ENCODE measurements at regions not wholly inside any gene's neighbourhood (a gene's known extent, or its start where the extent isn't known, plus 50 kb on each side); places are given as distances from the start of the nearest gene placed in this dataset.

DNA sequence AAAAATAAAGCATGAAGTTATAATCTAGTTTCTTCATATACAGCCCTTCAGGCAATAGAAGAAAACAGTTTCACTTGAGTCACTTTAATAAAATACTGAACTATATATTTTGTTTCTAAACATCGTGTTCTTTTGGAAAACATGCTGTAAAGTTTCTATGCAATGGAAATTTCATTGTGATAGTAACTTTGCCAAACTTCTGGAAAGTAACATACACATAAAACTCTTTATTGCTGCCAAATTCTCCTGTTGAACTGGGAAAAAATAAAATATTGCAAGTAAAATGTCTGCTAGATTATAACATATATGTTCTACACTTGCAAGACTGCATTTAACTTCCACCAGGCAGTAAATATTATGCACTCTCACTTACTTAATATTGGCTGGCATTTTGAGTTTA is 635.4 kb downstream of the SPRY1 start:
- Histone ChIP-seq H3K4me1 (replicated peaks in 1 of 2) (no peaks in the 10 kb centered on the region), H3K4me3 (no peak overlapping the region), H3K27ac (no peak overlapping the region)
- in situ Hi-C loops (cut with MboI; ENCODE audit: low pct_unique_long_range_greater_than_20kb in 2 of 9, low sequenced_read_pairs in 9 of 9, unreplicated experiment in 9 of 9): no loop called here
- ATAC-seq (replicated peaks in 6 of 8): no peak
- WGBS, 10 experiments: 0 to 92% (median 82%) methylated on average over 1 of the region's 1 CpG; no CpG with 5 or more reads in 3 of the 10 experiments

DNA sequence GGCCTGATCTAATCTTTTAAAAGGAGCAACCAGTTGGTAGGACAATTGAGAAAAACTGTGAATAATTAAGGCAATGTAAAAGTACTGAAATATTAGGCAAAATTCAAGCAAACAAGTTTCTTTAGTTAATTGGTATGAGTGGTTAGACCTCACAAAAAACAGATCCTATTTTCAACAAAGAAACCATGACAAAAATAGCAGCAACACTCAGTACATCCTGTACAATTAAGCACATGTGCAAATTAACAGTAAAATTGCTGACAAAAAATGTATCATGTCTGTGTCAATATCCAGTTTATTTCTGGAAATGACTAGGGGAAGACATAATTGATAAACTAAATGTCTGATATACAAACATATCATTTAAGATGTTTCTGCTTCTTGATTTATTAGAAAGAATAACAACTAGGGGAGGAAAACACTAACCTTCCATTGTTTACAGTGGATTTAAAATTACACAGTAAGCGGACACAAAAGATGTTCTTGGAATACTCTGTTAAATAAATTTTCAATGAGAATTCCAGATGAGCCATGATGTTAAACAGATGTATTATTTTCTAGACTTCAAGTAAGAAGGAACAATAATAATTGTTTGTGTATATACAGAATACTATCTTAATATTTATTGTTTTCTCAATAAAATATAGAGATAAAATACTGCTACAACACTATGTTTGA is 638.9 kb downstream of the SPRY1 start:
- no peak for ATAC-seq (replicated peaks in 6 of 8)
- H3K4me1 ChIP-seq (replicated peaks in 1 of 2): no peaks in the 10 kb centered on the region
- no peak overlapping the region for H3K4me3 ChIP-seq
- WGBS, 10 experiments: 50 to 100% (median 95%) methylated on average over 1 of the region's 1 CpG
- in situ Hi-C loops (cut with MboI; ENCODE audit: low pct_unique_long_range_greater_than_20kb in 2 of 9, low sequenced_read_pairs in 9 of 9, unreplicated experiment in 9 of 9): no loop called here
- no peak overlapping the region for H3K27ac ChIP-seq

DNA sequence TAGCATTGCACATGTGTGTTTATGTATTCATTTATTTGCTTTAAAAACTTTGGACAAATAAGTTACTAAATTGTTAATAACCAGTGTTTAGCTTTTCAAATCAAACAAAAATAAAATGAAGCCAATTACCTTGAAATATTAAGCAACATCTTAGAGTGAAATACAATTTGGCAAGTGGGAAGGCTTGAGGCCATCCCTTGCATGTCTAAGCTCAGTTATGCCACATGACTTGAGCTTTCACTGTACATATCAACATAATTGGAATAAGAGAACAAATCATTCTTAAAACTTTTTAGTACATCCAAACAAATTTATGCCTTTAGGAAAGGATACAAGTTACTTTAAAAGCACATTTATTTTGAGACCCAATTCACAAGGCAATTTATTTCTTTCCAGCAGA is 640.6 kb downstream of the SPRY1 start:
- ATAC-seq (replicated peaks in 6 of 8): peak in 2 of 8 experiments; percentile 22 to 29
- Histone ChIP-seq H3K4me1 (replicated peaks in 1 of 2) (no peaks in the 10 kb centered on the region), H3K4me3 (no peak overlapping the region), H3K27ac (no peak overlapping the region)
- in situ Hi-C loops (cut with MboI; ENCODE audit: low pct_unique_long_range_greater_than_20kb in 2 of 9, low sequenced_read_pairs in 9 of 9, unreplicated experiment in 9 of 9): no loop called here

DNA sequence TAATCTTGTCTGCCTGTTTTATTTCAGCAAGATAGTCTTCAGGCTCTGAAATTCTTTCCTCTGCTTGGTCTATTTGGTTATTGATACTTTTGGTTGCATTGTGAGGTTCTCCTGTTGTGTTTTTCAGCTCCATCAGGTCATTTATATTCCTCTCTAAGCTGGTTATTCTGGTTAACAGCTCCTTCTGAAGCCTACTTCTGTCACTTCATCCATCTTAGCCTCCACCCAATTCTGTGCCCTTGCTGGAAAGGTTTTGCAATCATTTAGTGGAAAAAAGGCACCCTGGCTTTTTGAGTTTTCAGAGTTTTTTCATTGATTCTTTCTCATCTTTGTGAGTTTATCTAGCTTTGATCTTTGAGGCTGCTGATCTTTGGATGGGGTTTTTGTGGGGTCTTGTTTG is 647.7 kb downstream of the SPRY1 start:
- in situ Hi-C loops (cut with MboI; ENCODE audit: low pct_unique_long_range_greater_than_20kb in 2 of 9, low sequenced_read_pairs in 9 of 9, unreplicated experiment in 9 of 9): no loop called here
- no peak for ATAC-seq (replicated peaks in 6 of 8)
- no peak overlapping the region for H3K4me3 ChIP-seq
- no peaks in the 10 kb centered on the region for H3K4me1 ChIP-seq (replicated peaks in 1 of 2)
- H3K27ac ChIP-seq: no peak overlapping the region

DNA sequence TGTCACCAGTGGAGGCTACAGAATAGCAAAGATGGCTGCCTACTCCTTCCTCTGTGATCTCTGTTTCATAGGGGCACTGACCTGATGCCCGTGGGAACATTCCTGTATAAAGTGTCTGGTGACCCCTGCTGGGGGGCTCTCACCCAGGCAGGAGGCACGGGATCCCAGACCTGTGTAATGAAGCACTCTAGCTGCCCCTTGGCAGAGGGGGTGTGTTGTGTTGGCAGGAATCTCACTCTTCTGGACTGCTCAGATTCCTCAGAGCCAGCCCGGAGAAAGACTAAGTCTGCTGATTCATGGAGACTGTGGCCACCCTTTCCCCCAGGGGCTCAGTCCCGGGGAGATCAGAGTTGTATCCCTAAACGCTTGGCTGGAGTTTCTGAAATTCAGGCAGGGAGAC is 648.3 kb downstream of the SPRY1 start:
- Histone ChIP-seq H3K27ac (no peak overlapping the region), H3K4me3 (no peak overlapping the region), H3K4me1 (replicated peaks in 1 of 2) (no peaks in the 10 kb centered on the region)
- ATAC-seq (replicated peaks in 6 of 8): no peak
- in situ Hi-C loops (cut with MboI; ENCODE audit: low pct_unique_long_range_greater_than_20kb in 2 of 9, low sequenced_read_pairs in 9 of 9, unreplicated experiment in 9 of 9): no loop called here
- WGBS, 10 experiments: 40 to 89% (median 83%) methylated on average over 1 to 3 of the region's 5 CpGs; no CpG with 5 or more reads in 4 of the 10 experiments

DNA sequence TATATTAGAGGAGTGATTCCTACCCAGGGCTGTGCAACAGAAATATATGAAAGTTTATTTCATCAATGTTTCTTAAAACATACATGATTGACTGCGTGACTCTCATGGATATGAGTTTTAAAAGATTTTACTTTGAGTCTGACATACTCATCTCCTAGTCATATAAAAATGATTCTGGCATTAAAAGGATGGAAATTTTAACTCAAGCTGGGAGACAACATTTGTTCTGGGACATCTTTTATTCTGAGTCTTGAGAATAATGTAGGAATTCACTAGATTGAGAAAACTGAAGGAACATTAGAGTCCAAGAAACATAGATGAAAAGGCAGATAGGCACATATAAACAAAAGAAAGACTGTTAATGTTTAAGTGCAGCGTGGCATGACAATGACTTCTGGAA is 649.6 kb downstream of the SPRY1 start:
- ATAC-seq (replicated peaks in 6 of 8): no peak
- in situ Hi-C loops (cut with MboI; ENCODE audit: low pct_unique_long_range_greater_than_20kb in 2 of 9, low sequenced_read_pairs in 9 of 9, unreplicated experiment in 9 of 9): no loop called here
- H3K4me3 ChIP-seq: no peak overlapping the region
- no peak overlapping the region for H3K27ac ChIP-seq
- 38 to 100% (median 75%) methylated on average over 1 to 2 of the region's 2 CpGs for WGBS, 10 experiments
- H3K4me1 ChIP-seq (replicated peaks in 1 of 2): no peaks in the 10 kb centered on the region

DNA sequence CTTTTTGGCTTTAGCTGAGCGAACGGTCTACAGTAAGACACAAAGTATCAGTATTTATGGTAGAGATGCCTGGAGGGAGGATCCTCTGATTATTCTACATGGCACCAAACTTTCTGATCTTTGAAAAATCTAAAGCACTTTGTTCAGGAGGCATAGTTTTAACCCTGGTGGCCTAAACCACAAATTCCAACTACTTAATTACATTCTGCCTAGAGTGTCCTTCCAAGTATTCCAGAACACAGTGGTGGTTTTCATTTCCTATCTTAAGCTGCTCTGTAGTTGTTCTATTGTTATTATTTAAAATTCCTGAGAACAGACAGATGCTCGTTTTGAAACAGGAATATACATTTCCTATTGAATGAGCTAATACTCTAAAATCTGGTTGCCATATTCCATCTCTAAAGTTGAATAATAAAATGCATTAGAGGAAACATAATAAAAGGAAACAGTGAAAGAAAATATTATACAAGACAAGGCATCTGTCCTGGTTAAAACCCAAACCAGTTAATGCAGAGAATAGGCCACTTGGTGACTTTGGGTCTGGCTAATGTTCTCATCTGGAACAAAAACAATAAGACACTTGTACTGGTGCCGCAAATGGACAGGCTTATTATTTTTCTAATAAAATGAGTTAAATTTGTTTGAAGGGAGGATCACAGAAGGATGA is 657.4 kb downstream of the SPRY1 start:
- Histone ChIP-seq H3K27ac (no peak overlapping the region), H3K4me1 (replicated peaks in 1 of 2) (no peaks in the 10 kb centered on the region), H3K4me3 (no peak overlapping the region)
- in situ Hi-C loops (cut with MboI; ENCODE audit: low pct_unique_long_range_greater_than_20kb in 2 of 9, low sequenced_read_pairs in 9 of 9, unreplicated experiment in 9 of 9): no loop called here
- WGBS, 10 experiments: 28 to 100% (median 88%) methylated on average over 1 to 4 of the region's 4 CpGs
- ATAC-seq (replicated peaks in 6 of 8): no peak

DNA sequence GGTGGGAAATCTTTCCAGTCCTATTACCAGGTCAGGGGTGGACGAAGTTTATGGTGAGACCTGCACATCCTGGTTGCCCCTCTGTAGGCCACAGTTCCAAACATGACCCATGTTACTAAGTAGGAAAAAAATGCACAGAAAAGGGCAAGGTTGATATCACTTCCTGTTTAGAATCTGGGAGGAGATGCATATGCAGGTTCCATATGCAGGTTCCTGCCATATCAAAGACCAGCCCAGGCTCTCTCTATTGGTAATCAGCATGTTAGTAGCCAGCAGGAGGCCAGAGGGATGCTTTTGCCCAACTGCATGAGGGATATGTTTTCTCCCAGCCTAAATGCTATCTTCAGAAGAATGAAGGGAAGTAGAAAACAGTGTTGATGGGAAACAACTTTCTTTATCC is 657.2 kb downstream of the ANKRD50 start:
- peak in 2 of 8 experiments; percentile 83 to 93 for ATAC-seq (replicated peaks in 6 of 8)
- Histone ChIP-seq H3K4me3 (no peak overlapping the region), H3K4me1 (replicated peaks in 1 of 2) (no peaks in the 10 kb centered on the region), H3K27ac (no peak overlapping the region)
- in situ Hi-C loops (cut with MboI; ENCODE audit: low pct_unique_long_range_greater_than_20kb in 2 of 9, low sequenced_read_pairs in 9 of 9, unreplicated experiment in 9 of 9): no loop called here
- 14% methylated on average over 1 of the region's 1 CpG; no CpG with 5 or more reads in 9 of the 10 experiments for WGBS, 10 experiments

DNA sequence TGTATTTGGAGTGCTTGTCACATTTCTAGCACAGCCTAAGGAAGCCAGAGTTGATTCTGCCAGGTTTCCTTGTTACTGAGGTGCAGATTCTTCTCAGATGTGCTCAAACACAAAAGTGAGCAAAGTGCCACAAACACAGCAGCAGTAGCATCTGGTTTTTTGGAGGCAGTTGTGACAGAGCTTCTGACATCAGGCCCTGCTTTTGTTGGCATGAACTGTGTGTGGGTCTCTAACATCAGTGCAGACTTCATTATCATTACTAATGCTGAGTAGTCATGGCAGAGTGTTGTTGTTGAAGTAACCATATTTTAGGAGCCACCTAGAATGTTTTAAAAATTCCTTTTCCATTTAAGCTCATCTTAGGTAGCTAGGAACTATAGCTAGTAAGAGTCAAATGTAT is 656.6 kb downstream of the ANKRD50 start:
- in situ Hi-C loops (cut with MboI; ENCODE audit: low pct_unique_long_range_greater_than_20kb in 2 of 9, low sequenced_read_pairs in 9 of 9, unreplicated experiment in 9 of 9): no loop called here
- H3K4me3 ChIP-seq: no peak overlapping the region
- ATAC-seq (replicated peaks in 6 of 8): no peak
- no peaks in the 10 kb centered on the region for H3K4me1 ChIP-seq (replicated peaks in 1 of 2)
- H3K27ac ChIP-seq: no peak overlapping the region

DNA sequence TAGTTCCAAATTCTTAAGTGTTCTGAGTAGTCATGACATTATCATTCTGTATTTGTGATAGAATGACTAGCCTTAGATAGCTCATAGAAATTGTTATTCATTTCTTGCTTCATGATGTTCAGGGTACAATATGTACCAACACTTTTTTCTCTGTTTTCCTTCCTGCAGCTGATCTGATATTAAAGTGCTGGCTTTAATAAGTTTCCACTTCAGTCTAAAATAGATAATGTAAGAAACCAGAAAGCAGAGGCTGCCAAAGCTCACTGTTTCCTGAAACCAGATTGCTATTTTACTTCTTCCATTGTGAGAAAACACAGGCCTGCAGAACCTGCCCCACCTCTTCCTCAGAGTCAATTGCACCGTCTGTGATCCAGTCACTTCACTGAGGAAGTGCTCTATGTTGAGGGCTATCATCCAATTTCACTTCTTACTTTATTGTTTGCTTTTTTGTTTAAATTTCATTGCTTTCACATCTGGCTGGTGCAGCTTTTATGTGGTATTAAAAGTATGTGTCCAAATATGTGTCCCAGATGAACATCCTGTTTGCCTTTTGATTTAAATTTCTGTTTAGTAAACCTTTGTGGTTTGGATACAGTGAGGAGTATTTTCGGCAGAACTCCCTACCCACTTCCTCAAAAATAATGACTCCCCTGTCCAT is 652.1 kb downstream of the ANKRD50 start:
- H3K27ac ChIP-seq: no peak overlapping the region
- no peaks in the 10 kb centered on the region for H3K4me1 ChIP-seq (replicated peaks in 1 of 2)
- no peak overlapping the region for H3K4me3 ChIP-seq
- WGBS, 10 experiments: 0 to 91% (median 69%) methylated on average over 1 to 2 of the region's 2 CpGs; no CpG with 5 or more reads in 1 of the 10 experiments
- ATAC-seq (replicated peaks in 6 of 8): peak in 2 of 8 experiments; percentile 33 to 73
- in situ Hi-C loops (cut with MboI; ENCODE audit: low pct_unique_long_range_greater_than_20kb in 2 of 9, low sequenced_read_pairs in 9 of 9, unreplicated experiment in 9 of 9): no loop called here

DNA sequence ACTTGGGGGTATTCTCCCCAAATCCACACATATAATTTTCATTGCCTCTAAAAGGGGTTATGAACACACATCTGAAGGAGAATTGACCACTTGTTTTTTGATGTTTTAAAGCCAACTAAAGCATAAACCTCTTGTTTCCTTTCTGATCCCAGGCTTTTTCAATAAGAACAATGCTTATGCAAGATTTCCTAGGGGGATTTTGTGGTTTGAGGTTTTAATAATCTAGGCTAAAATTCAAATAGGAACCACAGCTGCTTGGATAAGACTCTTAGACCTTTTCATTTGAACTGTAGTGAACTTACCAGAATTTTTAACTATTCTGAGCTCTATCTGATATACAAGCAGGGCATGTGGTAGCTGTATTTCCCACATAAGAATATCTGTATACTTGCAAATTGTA is 651.1 kb downstream of the ANKRD50 start:
- ATAC-seq (replicated peaks in 6 of 8): no peak
- H3K27ac ChIP-seq: no peak overlapping the region
- no peak overlapping the region for H3K4me3 ChIP-seq
- in situ Hi-C loops (cut with MboI; ENCODE audit: low pct_unique_long_range_greater_than_20kb in 2 of 9, low sequenced_read_pairs in 9 of 9, unreplicated experiment in 9 of 9): no loop called here
- no peaks in the 10 kb centered on the region for H3K4me1 ChIP-seq (replicated peaks in 1 of 2)

DNA sequence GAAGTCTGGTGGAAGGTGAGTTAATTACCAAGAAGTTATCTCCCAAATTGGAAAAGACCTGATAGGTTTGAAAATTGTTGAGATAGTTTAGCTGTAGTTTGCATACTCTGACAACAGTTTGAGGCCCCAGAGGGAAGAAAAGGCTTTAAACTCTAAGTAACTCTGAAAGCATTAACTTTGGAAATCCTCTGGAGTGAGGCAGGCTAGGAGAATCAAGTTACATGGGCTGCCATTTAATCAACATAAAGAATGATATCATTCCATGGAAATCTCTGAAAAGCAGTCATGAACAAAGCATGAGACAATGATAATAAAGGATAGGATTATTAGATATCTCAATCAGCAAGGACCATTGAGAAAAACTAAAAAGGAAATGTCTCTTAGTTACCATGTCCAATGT is 647.1 kb downstream of the ANKRD50 start:
- ATAC-seq (replicated peaks in 6 of 8): peak in 1 of 8 experiments; percentile 53
- in situ Hi-C loops (cut with MboI; ENCODE audit: low pct_unique_long_range_greater_than_20kb in 2 of 9, low sequenced_read_pairs in 9 of 9, unreplicated experiment in 9 of 9): no loop called here
- Histone ChIP-seq H3K27ac (no peak overlapping the region), H3K4me3 (no peak overlapping the region), H3K4me1 (replicated peaks in 1 of 2) (no peaks in the 10 kb centered on the region)

DNA sequence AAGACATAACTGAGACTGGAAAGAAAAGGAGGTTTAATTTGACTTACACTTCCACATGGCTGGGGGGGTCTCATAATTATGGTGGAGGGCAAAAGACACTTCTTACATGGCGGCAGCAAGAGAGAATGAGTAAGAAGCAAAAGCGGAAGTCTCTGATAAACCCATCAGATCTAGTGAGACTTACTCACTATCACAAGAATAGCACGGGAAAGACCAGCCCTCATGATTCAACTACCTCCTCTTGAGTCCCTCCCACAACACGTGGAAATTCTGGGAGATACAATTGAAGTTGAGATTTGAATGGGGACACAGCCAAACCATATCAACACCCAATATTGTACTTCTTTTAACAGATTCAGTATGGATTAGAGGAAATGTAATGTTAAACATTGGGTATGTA is 646.6 kb downstream of the ANKRD50 start:
- no peak for ATAC-seq (replicated peaks in 6 of 8)
- Histone ChIP-seq H3K4me1 (replicated peaks in 1 of 2) (no peaks in the 10 kb centered on the region), H3K4me3 (no peak overlapping the region), H3K27ac (no peak overlapping the region)
- WGBS, 10 experiments: 80 to 100% (median 100%) methylated on average over 1 to 3 of the region's 4 CpGs; no CpG with 5 or more reads in 1 of the 10 experiments
- in situ Hi-C loops (cut with MboI; ENCODE audit: low pct_unique_long_range_greater_than_20kb in 2 of 9, low sequenced_read_pairs in 9 of 9, unreplicated experiment in 9 of 9): no loop called here

DNA sequence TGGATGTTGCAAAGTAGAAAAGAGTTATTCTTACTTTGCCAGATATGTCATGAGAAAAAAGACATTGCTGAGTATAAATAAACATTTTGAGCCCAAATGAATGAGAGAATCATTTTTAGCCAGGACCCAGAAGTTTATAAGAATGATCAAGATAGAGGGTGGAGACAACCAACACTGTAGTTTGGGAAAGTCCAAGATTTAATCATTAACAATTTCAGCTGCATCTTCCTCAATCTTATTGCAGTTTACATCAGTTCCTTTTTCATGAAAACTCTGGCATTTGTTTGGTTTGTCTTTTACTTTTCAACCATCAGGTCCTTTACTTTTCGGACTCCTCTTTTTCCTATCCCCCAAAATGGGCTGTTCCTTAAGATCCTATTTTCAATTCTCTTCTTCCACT is 645.9 kb downstream of the ANKRD50 start:
- no peak overlapping the region for H3K27ac ChIP-seq
- WGBS, 10 experiments: 33 to 100% (median 93%) methylated on average over 1 of the region's 1 CpG
- no peak for ATAC-seq (replicated peaks in 6 of 8)
- H3K4me1 ChIP-seq (replicated peaks in 1 of 2): no peaks in the 10 kb centered on the region
- in situ Hi-C loops (cut with MboI; ENCODE audit: low pct_unique_long_range_greater_than_20kb in 2 of 9, low sequenced_read_pairs in 9 of 9, unreplicated experiment in 9 of 9): no loop called here
- H3K4me3 ChIP-seq: no peak overlapping the region

Measured in motor neuron (in vitro differentiated cells).